ENCODE measurements at regions not wholly inside any gene's neighbourhood (a gene's known extent, or its start where the extent isn't known, plus 50 kb on each side); places are given as distances from the start of the nearest gene placed in this dataset.
"Not testable (repeated sequence)": the region's sequence is repeated elsewhere in the genome, so short reads cannot be mapped to it uniquely, and the experiment has no call there.

DNA sequence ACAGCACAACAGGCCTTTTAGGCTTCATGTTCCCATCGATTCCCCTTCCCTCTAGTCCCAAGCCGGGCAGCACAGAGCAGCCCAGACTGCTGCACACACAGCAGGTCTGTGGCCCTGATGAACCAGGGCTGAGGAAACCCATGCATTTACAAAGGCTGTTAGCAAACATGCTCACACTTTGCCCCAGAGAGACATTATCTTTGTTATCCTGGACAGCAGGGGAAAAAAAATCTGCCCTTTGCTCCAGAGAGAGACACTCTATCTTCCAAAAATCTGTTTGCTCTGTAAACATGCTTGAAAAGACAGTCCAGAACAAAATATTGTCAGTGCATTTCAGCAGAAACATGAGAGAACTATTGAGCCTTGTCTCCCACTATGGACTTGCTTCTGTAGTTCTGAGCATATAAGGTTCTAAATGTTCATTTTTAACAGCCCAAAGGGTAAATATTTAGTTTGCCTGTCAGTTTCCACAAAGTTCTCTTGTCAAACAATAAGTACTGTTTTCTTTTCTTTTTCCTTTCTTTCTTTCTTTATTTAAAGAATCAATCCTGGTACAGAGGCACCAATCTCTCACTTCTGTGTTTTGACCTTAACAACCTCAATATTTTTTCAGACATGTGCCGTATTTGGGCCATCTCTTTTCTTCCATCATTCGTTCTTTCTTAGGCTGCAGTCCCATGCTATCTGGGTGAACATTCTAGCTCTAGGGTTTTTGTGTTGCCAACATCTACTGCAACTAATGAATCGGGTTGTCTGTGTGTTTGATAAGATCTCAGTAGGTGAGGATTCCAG is 468.0 kb downstream of the EPM2A start:
- peak; percentile 76 for DNase-seq

- DNase-seq = no peak
Measured at GRCh38 chr6:145270464-145270863, 464.9 kb downstream of the EPM2A start.

DNA sequence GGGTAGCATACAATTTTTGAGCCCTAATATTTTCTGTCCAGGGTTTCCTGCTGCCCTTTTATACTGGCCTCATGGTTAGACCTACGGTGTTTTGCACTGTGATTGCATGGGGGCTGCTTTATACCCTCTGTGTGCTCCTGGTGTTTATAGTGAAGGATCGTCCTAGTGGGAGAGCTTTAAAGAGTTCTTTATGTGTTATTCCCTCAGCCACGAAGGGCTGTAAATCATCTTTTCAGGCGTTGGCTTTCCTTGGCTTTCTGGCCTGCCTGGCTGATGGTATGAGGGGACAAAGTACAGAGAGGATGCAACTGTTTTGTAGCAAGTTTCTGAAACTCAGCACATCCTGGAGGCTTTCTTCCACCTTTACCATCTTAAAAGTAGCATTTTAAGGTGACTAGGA is 464.3 kb downstream of the EPM2A start:
- no peak for DNase-seq

GRCh38 chr6:145271577-145271976 is 463.7 kb downstream of the EPM2A start:
- no peak for DNase-seq

GRCh38 chr6:145272246-145272645 is 463.1 kb downstream of the EPM2A start:
- DNase-seq = no peak

GRCh38 chr6:145273136-145273535 is 462.2 kb downstream of the EPM2A start:
- no peak for DNase-seq

DNA sequence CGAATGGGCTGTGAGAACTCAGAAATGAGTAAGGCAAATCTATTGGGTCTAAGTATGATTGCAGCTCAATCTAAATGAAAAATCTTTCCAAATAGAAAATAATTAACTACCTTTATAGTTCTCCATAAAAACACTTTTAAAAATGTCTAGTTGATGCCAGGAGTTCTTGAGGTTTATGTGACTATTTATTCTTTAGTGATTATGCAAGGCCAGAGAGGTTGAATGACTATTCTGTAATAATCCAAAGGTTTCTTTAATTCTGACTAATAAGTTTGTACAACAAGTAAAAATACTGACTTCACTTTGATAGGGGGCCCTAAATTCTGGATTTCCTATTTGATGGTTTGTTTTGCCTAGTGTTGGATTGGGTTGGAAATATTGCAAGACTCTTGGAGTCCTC is 461.2 kb downstream of the EPM2A start:
- DNase-seq = no peak

DNA sequence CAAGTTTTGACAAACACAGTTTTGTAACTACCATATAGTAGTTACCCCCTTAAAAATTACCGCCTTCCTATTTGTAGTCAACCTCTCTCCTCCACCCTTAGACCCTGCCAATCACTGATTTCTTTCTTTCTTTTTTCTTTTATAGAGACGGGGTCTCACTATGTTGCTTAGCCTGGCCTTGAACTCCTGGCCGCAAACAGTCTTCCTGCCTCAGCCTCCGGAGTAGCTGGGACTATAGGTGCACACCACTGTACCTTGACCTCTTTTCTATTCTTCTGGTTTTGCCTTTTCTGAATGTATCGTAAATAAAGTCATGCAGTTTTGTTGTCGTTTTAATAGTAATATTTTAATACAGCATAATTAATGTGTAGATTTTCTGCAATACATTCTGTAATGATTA is 460.3 kb downstream of the EPM2A start:
- no peak for DNase-seq

DNA sequence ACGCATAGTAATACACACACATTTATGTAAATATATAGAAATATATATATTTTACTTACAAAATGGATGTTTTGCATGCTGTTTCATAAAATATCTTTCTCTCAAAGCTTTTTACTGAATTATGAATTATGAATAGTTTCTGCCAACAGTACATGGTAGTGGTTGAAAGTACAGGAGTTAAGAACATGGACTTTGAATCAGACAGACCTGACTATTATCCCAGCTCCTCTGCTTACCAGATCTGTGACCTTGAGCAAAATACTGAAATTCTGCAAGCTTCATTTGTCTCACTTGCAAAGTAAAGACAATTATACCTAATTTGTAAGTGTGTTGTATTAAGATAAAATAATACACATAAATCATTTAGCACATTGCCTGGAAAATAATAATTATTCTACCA is 459.5 kb downstream of the EPM2A start:
- DNase-seq = no peak

DNA sequence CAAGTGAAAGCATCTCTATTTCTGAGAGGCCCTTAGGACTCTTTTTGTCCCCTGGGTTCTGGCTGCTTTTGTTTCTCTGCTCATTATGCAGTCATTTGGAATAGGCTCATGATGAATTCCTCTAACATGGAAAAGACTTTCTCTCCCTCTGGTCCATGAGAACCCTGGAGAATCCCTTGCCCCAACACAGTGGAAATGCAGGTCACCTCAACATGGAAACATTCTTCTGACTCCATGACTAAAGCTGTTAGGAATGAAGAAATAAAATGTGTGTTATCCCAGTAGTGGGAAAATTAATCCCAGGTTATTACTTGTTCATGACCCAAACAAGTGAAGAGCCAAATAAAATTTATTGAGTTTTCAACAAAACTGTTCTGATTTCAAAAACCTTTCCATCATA is 458.6 kb downstream of the EPM2A start:
- no peak for DNase-seq

DNA sequence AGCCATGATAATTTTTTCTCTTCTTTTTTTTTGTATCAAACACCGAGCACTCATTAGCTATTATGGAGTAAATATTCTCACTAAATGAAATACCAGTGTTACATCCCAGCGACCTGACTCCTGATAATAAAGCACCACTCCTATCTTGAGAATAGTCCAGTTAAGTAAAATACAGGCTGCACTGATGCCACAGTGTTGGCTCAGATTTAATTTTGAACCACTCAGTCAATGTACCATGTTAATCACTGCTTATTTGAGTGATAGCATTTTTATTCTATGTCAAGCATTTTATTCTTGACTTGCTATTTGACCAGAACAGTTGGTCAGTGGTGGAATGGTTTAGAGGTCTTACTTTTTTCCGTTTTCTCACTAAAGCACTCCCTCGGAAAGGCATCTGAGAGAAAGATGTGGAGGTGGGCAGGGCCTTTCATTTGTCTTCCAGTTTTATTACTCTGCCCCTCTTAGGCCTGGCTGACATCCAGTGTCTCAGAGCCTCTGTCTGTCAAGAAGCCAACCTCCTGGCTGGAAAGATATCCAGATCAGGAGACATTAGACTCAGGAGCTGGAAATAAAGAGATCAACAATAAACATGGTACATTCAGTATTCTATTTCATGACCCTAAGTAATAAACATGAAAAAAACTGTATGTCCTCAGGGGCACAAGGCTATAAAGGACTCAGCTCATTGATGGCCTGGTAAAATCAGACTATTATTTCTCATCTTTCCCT is 457.8 kb downstream of the EPM2A start:
- DNase-seq = no peak

DNA sequence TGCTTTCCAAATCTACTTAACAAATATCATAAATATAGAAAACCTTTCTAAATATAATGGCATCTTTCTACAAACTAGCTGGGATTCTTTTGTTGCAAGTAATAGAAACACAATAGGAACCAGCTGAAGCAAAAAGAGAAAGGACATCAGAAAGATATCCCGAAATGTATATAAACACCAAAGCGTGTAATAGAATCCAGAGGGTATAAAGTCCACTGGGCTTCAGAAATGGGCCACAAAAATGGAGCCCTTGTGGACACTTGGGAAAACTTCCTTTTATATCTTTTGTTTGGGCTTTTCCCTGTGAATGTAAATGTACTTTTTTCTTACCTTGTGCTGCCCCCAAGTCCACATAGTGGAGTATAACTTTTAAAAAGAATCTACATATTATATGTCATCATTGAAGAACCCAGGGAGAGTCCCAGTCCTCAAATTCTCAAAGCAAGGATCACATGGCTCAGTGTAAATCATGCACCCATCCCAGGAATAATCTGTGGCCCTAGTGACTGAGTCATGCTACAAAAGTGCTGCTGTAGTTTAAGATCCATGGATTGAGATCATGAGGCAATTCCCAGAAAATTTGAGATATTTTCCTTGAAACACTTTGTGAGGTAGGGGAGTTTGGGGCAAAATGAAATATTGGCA is 457.0 kb downstream of the EPM2A start:
- DNase-seq = no peak

DNA sequence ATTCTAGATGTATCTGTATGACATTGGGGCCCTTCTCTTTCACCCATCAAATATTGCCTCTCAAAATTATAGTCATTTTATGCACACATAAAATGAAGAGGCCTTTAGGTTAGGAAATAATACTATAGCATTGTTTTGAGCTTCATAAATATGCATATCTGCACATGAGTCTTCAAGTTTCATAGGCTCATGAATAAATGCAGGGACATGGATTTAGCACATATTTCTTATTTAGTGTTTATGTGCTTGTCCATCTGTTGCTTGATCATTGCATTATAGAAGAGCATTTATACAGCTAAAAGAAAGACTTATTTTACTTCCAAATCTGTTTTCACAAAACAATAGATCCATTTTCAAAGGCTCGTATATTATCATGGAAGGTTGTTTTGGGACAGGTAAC is 455.8 kb downstream of the EPM2A start:
- DNase-seq = no peak

GRCh38 chr6:145279993-145280392 is 455.3 kb downstream of the EPM2A start:
- no peak for DNase-seq

- not testable (repeated sequence) for DNase-seq
Measured at GRCh38 chr6:145283209-145283608, 452.1 kb downstream of the EPM2A start.

- DNase-seq = no peak
Measured at GRCh38 chr6:145283856-145284255, 451.5 kb downstream of the EPM2A start.

DNA sequence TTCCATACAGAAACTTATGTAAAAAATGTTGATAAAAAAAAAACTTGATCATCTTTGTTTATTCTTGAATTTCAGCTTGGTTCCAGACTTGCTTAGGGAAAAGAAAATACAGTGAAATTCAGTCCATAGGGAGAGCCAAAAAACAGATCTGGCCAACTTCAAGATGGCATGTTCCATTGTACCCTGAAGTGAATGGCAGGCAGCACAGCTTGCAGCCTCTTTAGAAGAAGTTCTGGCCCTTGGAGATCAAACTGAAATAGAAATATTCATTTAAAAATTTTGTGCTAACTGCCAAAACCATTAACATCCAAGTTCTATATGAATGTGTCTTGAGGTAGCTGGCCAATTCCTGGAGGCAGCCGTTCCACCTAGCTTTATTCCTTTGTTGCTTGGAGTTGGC is 448.4 kb downstream of the EPM2A start:
- no peak for DNase-seq

GRCh38 chr6:145289573-145289972 is 445.7 kb downstream of the EPM2A start:
- no peak for DNase-seq

GRCh38 chr6:145290122-145290521 is 445.2 kb downstream of the EPM2A start:
- no peak for DNase-seq

- DNase-seq = no peak
Measured at GRCh38 chr6:145292066-145292465, 443.3 kb downstream of the EPM2A start.

DNA sequence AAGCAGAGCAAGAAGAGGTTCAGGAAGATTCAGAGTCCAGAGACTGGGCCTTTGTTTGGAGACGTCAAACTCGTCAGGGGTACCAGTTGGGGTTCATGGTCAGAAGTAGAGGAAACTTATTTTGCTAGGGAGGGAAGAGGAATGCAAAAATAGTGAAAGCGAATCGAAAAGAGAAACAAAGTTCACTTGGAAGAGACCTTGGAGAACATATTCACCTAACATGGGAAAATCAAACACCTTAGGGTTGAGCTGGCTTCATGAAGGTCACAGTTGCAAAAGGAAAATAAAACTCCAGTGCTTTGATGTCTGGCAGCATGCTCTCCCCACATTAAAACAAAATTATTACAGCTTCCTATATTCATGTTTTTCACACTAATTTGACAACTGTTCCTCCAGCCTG is 440.4 kb downstream of the EPM2A start:
- DNase-seq = no peak

GRCh38 chr6:145295746-145296145 is 439.6 kb downstream of the EPM2A start:
- DNase-seq = no peak

DNA sequence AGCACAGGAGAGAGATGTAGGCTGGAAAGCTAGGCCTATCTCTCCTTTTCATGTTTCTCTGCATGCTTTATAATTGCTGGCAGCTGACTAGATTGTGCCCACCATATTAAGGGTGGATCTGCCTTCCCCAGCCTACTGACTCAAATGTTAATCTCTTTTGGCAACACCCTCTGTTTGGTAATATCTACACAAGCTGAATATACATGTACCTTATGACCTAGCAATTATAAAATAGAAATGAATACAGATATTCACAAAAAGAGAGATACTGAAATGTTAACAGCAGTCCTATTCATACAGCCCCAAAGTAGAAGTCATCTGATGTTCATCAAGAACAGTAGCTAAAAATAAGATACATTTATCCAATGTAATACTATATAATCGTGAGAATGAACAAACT is 429.6 kb downstream of the EPM2A start:
- DNase-seq = no peak

GRCh38 chr6:145306489-145306888 is 428.8 kb downstream of the EPM2A start:
- no peak for DNase-seq

Data from DMS53 (cell line).